Neural cell (in vitro differentiated cells): ENCODE measurements at regions not wholly inside any gene's neighbourhood (a gene's known extent, or its start where the extent isn't known, plus 50 kb on each side); places are given as distances from the start of the nearest gene placed in this dataset.

Source experiments
- EP300 ChIP-seq: fragments of 450-650 bp; conservative IDR thresholded peaks from 2 replicates; pipeline ENCODE4 v1.6.1; 2014; ENCODE audit warnings: antibody characterized with exemption, mild to moderate bottlenecking, moderate library complexity; ENCODE audit not compliant: poor library complexity, severe bottlenecking
- EZH2 ChIP-seq: fragments of 200-600, 300-800 bp; shearing (Covaris generic), sonication (generic); IDR thresholded peaks from 2 replicates; pipeline ENCODE4 v1.6.1; 2014; ENCODE audit warnings: antibody characterized with exemption, low read length, borderline replicate concordance, mild to moderate bottlenecking; ENCODE audit not compliant: insufficient read depth, poor library complexity, severe bottlenecking
- MXI1 ChIP-seq: fragments of 450-650 bp; conservative IDR thresholded peaks from 2 replicates; pipeline ENCODE4 v1.6.1; 2014; ENCODE audit warnings: antibody characterized with exemption, mild to moderate bottlenecking; ENCODE audit not compliant: poor library complexity, severe bottlenecking
- POLR2AphosphoS5 ChIP-seq: IDR thresholded peaks from 2 replicates; pipeline ENCODE4 v1.6.1; 2012
- RAD21 ChIP-seq: fragments of 450-650 bp; conservative IDR thresholded peaks from 2 replicates; pipeline ENCODE4 v1.6.1; 2014; ENCODE audit warnings: antibody characterized with exemption, mild to moderate bottlenecking, moderate library complexity
- SMC3 ChIP-seq: fragments of 450-650 bp; conservative IDR thresholded peaks from 2 replicates; pipeline ENCODE4 v1.6.1; 2014; ENCODE audit warnings: antibody characterized with exemption, mild to moderate bottlenecking, moderate library complexity; ENCODE audit not compliant: poor library complexity
- TAF1 ChIP-seq: IDR thresholded peaks from 2 replicates; pipeline ENCODE4 v1.6.1; 2012; ENCODE audit warnings: low read depth
- TF ChIP-seq, protein P1 (sequence below): fragments of 450-650 bp; IDR thresholded peaks from 2 replicates; pipeline ENCODE4 v1.5.1; 2014; ENCODE audit warnings: antibody characterized with exemption, mild to moderate bottlenecking, moderate library complexity; ENCODE audit not compliant: poor library complexity, severe bottlenecking
- TF ChIP-seq, protein P2 (sequence below): IDR thresholded peaks from 2 replicates; pipeline ENCODE4 v1.6.1; 2012; ENCODE audit warnings: borderline replicate concordance

DNA sequence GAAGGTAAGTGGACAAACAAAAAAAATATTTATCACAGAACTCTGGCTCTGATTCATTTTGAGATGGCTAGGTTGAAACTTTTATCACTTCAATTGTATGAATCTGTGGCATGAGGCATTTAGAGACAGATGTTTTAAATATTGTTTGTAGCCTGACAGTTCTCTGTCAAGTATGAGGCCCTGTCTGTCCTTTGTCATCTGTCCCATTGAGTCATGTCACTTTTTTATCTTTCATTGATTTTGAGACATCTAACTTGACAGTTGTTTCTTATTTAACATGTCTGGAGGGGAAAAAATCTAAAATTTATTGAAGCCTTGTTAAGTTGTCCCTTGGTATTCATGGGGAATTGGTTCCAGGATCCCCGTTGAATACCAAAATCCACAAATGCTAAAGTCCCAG lies 829.5 kb downstream of the FSCB start:
- TF ChIP-seq EZH2 (no peak), SMC3 (no peak), TAF1 (no peak), POLR2AphosphoS5 (peak; percentile 57), EP300 (peak; percentile 91), RAD21 (no peak), MXI1 (no peak)
- TF ChIP-seq, protein P1, sequence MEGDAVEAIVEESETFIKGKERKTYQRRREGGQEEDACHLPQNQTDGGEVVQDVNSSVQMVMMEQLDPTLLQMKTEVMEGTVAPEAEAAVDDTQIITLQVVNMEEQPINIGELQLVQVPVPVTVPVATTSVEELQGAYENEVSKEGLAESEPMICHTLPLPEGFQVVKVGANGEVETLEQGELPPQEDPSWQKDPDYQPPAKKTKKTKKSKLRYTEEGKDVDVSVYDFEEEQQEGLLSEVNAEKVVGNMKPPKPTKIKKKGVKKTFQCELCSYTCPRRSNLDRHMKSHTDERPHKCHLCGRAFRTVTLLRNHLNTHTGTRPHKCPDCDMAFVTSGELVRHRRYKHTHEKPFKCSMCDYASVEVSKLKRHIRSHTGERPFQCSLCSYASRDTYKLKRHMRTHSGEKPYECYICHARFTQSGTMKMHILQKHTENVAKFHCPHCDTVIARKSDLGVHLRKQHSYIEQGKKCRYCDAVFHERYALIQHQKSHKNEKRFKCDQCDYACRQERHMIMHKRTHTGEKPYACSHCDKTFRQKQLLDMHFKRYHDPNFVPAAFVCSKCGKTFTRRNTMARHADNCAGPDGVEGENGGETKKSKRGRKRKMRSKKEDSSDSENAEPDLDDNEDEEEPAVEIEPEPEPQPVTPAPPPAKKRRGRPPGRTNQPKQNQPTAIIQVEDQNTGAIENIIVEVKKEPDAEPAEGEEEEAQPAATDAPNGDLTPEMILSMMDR = no peak
- TF ChIP-seq, protein P2, sequence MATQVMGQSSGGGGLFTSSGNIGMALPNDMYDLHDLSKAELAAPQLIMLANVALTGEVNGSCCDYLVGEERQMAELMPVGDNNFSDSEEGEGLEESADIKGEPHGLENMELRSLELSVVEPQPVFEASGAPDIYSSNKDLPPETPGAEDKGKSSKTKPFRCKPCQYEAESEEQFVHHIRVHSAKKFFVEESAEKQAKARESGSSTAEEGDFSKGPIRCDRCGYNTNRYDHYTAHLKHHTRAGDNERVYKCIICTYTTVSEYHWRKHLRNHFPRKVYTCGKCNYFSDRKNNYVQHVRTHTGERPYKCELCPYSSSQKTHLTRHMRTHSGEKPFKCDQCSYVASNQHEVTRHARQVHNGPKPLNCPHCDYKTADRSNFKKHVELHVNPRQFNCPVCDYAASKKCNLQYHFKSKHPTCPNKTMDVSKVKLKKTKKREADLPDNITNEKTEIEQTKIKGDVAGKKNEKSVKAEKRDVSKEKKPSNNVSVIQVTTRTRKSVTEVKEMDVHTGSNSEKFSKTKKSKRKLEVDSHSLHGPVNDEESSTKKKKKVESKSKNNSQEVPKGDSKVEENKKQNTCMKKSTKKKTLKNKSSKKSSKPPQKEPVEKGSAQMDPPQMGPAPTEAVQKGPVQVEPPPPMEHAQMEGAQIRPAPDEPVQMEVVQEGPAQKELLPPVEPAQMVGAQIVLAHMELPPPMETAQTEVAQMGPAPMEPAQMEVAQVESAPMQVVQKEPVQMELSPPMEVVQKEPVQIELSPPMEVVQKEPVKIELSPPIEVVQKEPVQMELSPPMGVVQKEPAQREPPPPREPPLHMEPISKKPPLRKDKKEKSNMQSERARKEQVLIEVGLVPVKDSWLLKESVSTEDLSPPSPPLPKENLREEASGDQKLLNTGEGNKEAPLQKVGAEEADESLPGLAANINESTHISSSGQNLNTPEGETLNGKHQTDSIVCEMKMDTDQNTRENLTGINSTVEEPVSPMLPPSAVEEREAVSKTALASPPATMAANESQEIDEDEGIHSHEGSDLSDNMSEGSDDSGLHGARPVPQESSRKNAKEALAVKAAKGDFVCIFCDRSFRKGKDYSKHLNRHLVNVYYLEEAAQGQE = no peak
